MM.1S (cell line): ENCODE measurements at regions not wholly inside any gene's neighbourhood (a gene's known extent, or its start where the extent isn't known, plus 50 kb on each side); places are given as distances from the start of the nearest gene placed in this dataset.

Source experiments
- CTCF ChIP-seq: fragments of 300-600 bp; sonication (generic); IDR thresholded peaks from 2 replicates; pipeline ENCODE4 v1.5.1; 2016; ENCODE audit warnings: antibody characterized with exemption, low read length, mixed read lengths
- EZH2phosphoT487 ChIP-seq: fragments of 300-600 bp; sonication (generic); IDR thresholded peaks from 2 replicates; pipeline ENCODE4 v1.6.1; 2018; ENCODE audit warnings: antibody characterized with exemption, low read length

GRCh38 chr20:40892642-40893041 lies 136.0 kb upstream of the TOP1 start:
- TF ChIP-seq EZH2phosphoT487 (no peak), CTCF (no peak)
